SKM-1 (cell line): ENCODE measurements at regions not wholly inside any gene's neighbourhood (a gene's known extent, or its start where the extent isn't known, plus 50 kb on each side); places are given as distances from the start of the nearest gene placed in this dataset.
"Not testable (repeated sequence)": the region's sequence is repeated elsewhere in the genome, so short reads cannot be mapped to it uniquely, and the experiment has no call there.

Experiments used
- DNase-seq: peaks from one replicate; lab custom pipeline; 2025; ENCODE audit not compliant: unreplicated experiment; lab: John Stamatoyannopoulos, UW

GRCh38 chr15:62867844-62868243, 174.7 kb upstream of the TPM1 start:
- no peak for DNase-seq

GRCh38 chr15:62868507-62868906, 174.0 kb upstream of the TPM1 start:
- no peak for DNase-seq

GRCh38 chr15:62869116-62869515, 173.4 kb upstream of the TPM1 start:
- DNase-seq: no peak

- DNase-seq: no peak
Observed at GRCh38 chr15:62870216-62870615, 172.3 kb upstream of the TPM1 start.

- DNase-seq: not testable (repeated sequence)
Observed at GRCh38 chr15:62870701-62871100, 171.8 kb upstream of the TPM1 start.

GRCh38 chr15:62873203-62873602, 169.3 kb upstream of the TPM1 start:
- DNase-seq: no peak

- no peak for DNase-seq
Observed at GRCh38 chr15:62874064-62874463, 168.5 kb upstream of the TPM1 start.

- DNase-seq: no peak
Observed at GRCh38 chr15:62874959-62875625, 167.5 kb upstream of the TPM1 start.

- DNase-seq: no peak
Observed at GRCh38 chr15:62875626-62876021, 166.9 kb upstream of the TPM1 start.

- no peak for DNase-seq
Observed at GRCh38 chr15:62877276-62877857, 165.2 kb upstream of the TPM1 start.

- no peak for DNase-seq
Observed at GRCh38 chr15:62878070-62878469, 164.5 kb upstream of the TPM1 start.

GRCh38 chr15:62879770-62880169, 162.8 kb upstream of the TPM1 start:
- DNase-seq: no peak

GRCh38 chr15:62880278-62880677, 162.3 kb upstream of the TPM1 start:
- DNase-seq: no peak

GRCh38 chr15:62881056-62881455, 161.5 kb upstream of the TPM1 start:
- no peak for DNase-seq

- DNase-seq: no peak
Observed at GRCh38 chr15:62883938-62884479, 158.5 kb upstream of the TPM1 start.

- DNase-seq: no peak
Observed at GRCh38 chr15:62886431-62887071, 156.0 kb upstream of the TPM1 start.

- no peak for DNase-seq
Observed at GRCh38 chr15:62887113-62887570, 155.4 kb upstream of the TPM1 start.

GRCh38 chr15:62888623-62889022, 153.9 kb upstream of the TPM1 start:
- no peak for DNase-seq

GRCh38 chr15:62889141-62889661, 153.3 kb upstream of the TPM1 start:
- no peak for DNase-seq

GRCh38 chr15:62889734-62890505, 152.6 kb upstream of the TPM1 start:
- DNase-seq: no peak
